CD4-positive, alpha-beta T cell treated with Interleukin-4 for 1 hour (primary cell): ENCODE measurements at regions not wholly inside any gene's neighbourhood (a gene's known extent, or its start where the extent isn't known, plus 50 kb on each side); places are given as distances from the start of the nearest gene placed in this dataset.
"Not testable (repeated sequence)": the region's sequence is repeated elsewhere in the genome, so short reads cannot be mapped to it uniquely, and the experiment has no call there.

ENCODE experiments used
- DNase-seq, 2 donors: peaks; one replicate each; pipeline ENCODE4 v3.0.0-alpha.2; 2020 to 2022

DNA sequence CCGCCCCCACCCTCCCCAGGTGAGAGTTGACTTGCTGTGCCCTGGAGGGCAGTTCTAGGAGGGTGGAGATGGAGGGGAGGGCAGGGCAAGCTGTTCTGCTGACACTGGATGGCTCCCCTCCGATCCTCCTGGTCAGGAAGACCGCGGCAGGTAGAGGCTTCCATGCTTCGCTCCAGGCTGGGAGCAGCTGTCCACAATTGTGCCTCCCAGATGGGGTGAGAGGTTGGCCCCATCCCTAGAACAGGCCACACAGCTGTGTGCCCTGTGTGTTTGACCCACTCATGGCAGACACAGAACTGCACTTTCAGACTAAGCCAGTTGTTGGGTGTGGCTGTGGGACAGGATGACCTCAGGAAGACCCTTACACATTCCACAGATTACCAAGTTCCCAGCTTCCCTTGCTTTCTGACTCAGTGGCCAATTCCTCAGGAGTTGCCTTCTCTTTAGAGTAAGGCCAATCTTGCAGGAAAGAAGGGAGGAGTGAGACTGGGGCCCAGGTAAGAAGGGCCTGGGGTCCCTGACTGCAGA, 72.1 kb upstream of the HSPA9 start:
- DNase-seq: no peak

DNA sequence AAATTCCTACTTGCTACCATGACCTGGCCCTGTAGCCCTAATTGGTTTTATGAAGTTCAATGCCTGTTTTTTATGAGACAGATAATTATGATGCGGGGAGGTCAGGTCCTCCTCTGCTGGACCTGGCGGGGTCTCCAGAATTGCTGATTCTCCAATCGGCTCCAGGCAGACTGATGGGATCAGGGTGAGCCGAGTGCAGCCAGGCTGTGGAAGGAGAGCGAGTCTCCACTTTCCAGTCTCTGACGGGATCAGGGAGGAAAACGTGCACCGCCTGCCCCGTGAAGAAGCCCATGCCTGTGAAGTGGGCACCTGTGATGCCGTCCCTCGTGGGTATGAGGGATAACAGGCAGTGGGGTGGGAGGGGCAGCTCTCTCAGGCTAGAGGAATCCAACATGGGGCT, 71.5 kb upstream of the HSPA9 start:
- no peak for DNase-seq

DNA sequence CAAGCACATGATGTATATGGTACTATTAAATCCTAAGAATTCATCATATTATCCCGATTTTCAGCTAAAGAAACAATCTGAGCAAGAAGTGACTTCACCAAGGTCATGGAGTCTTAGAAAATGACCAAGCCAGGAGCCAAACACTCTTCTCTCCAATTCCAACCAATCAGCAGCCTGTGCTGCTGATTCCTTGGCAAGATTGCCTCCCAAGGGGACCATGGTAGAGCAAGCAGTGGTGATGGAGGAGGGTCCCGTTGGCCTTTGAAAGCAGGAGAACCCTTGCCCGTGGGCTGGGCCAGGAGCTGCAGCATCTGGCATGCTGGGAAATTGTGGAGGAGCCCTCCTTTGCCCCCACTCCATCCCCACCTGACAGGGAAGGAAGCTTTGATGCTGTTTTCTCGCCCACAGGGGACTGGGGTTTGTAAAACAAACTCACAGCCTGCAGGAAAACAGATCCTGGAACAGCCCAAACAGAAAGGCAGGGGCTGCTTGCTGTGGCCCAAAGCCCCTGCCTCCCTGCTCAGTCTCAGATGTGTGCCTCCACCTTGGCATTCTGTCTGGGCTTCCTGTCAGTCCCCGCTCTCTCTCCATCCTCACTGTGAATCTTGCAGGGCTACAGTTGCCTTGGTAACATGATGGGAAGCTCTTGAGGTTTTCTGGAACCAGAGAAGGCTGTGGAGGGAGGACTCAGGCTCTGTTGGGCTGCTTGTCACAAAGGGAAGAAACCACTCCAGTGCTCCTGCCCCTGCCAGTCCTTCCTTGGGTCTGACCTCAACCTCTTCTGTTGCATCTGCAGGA, 70.8 kb upstream of the HSPA9 start:
- DNase-seq: no peak

GRCh38 chr5:138643040-138643791, 68.0 kb upstream of the HSPA9 start:
- DNase-seq: no peak

GRCh38 chr5:138641547-138642298, 66.5 kb upstream of the HSPA9 start:
- peak; percentile 61 to 67 for DNase-seq

- no peak for DNase-seq
Measured at GRCh38 chr5:138640646-138641254, 65.5 kb upstream of the HSPA9 start.

DNA sequence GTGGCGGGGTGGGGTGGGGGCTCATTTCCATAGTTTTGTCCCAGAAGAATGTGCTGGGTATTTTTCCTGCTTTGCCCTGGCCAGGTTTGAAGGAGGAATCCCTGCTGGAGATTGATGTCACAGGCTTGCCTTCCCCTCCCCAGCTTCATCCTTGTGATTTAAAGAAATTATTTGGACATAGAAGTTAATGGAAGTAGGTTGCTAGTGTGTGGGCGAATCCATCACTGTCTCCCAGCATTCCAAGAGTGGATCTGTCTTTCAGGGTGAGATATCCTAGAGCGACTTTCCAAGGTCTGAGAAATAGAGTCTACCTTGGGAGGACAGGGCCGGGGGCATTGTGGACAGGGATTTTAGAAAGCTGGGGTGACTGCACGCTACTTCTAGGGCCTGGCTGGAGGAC, 64.9 kb upstream of the HSPA9 start:
- no peak for DNase-seq

DNA sequence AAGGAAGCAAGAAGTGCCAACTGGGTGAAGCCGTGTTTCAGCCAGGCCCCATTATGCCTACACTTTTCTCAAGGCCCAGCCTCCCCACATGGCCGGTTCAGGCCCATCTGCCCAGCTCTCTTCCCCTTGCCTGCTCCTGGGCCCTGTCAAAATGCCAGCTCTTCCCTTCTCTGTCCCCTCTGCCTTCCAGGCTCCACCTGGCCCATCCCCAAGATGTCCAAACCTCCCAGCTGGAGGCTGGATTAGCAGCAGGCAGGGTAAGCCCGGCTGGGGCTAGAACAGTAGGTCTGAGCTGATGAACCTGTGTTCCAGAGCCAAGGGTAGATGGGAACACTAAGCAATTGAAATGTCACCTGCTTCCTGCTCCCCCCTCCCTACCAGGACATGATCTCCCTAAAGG, 64.1 kb upstream of the HSPA9 start:
- DNase-seq: no peak

DNA sequence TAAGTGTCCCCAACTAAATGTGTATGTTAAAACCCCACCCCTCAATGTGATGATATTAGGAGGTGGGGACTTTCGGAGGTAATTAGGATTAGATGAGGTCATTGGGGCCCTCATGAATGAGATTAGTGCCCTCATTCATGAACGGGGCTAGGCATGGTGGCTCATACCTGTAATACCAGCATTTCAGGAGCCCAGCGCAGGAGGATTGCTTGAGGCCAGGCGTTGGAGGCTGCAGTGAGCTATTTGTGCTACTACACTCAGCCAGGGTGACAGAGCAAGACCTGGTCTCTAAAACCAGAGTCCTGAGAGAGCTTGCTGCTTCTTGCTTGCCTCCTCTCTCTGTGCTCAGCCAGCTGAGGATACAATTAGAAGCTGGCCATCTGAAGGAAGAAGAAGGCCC, 62.1 kb upstream of the HSPA9 start:
- DNase-seq: no peak

DNA sequence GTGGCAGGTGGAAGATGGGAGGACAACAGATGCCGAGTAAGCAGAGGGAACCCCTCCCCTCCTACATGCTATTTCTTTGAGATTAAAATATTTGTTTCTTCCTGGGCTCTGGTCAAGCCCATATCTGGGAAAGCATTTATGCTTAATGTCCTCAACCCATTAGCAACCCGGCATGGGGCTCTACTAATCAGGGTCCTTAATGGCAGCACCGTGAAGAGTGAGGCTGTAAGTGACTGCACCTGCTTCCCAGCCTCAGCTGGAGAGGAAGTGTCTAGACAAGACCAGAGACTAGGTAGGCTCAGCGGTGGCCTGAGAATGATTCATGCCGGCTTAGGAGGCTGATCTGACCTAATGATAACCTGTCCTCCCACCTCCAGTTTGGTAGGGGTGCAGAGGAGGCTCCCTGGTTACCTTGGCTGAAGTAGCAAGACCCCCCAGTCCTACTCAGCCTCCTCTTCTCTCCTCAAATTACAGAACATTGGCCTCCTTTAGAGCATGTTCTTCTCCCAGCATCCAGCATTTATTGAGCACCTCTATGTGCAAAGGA, 61.3 kb upstream of the HSPA9 start:
- no peak for DNase-seq

GRCh38 chr5:138635708-138636107, 60.5 kb upstream of the HSPA9 start:
- DNase-seq: no peak

DNA sequence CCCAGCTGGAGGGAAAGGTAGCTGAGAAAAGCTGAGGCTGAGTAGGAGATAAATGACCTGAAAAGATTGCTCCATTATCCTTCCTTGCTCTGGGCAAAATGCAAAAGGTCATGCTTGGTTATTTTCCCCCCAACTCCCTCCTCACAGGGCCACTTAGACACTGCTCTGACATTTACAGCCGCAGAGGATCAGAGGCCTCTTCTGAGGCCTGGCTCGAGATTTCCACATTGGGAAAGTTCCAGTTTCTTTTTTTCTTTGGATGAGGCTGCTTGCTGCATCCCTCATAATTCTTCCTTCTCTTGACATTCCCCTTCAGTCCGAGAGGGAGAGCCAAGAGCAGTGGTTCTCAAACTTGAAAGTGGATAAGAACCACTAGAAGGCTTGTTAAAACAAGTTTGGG, 60.1 kb upstream of the HSPA9 start:
- DNase-seq: no peak

- DNase-seq: not testable (repeated sequence)
Measured at GRCh38 chr5:138634804-138635203, 59.6 kb upstream of the HSPA9 start.

DNA sequence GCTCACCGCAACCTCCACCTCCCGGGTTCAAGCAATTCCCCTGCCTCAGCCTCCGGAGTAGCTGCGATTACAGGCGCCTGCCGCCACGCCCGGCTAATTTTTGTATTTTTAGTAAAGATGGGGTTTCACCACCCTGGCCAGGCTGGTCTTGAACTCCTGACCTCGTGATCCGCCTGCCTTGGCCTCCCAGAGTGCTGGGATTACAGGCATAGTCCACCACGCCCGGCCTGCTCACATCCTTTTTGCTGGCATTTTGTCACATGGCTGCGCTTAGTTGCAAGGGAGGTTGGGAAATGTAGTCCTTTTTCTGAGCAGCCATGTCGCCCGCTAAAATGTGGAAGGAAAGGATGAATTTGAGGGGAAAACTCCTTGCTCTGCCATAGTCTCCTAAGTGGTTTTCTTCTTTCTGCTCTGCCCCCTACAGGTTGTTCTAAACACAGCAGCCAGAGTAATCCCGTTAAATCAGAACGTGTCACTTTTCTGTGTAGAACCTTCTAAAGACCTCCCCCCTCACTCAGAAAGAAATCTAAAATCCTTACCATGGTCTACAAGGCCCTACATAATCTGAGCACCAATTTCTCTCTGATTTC, 57.8 kb upstream of the HSPA9 start:
- DNase-seq: peak; percentile 22 to 62

- DNase-seq: no peak
Measured at GRCh38 chr5:138631096-138631928, 56.1 kb upstream of the HSPA9 start.

DNA sequence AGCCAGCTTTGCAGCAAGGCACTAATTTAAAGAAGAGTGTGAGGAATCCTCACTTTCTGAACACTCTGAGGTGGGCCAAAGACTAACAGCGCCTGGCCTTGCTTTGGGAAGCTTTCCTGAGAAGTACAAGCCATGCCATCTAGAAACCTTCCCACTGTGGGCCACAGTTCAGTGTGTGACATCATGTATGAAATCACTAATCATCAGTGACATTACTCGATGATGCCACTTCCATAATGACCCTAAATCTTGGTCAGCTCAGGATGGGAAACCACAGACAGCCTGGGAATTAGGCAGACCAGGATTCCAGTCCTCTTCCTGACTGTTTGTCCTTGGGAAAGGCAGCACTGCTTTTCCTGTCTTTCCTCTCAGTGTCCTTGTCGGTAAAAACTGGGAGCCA, 54.2 kb upstream of the HSPA9 start:
- DNase-seq: no peak

GRCh38 chr5:138626333-138626944, 51.2 kb upstream of the HSPA9 start:
- DNase-seq: no peak

GRCh38 chr5:138625134-138625533, 49.9 kb upstream of the HSPA9 start:
- DNase-seq: no peak
